Vagina (tissue), 2 donors: ENCODE measurements at regions not wholly inside any gene's neighbourhood (a gene's known extent, or its start where the extent isn't known, plus 50 kb on each side); places are given as distances from the start of the nearest gene placed in this dataset.

Source experiments
- DNase-seq, 2 donors: peaks; one replicate each; pipeline ENCODE4 v3.0.0-alpha.2; 2017; ENCODE audit errors: extremely low spot score in 2 of 2
- H3K27ac ChIP-seq: fragments of 200-600 bp; sonication (generic); one replicate; pipeline ENCODE4 v1.5.1; 2019
- H3K27me3 ChIP-seq: fragments of 200-600 bp; sonication (generic); one replicate; pipeline ENCODE4 v1.5.1; 2019
- H3K36me3 ChIP-seq, 2 donors: fragments of 200-600 bp; sonication (generic); one replicate each; pipeline ENCODE4 v1.5.1; 2017 to 2019
- H3K4me1 ChIP-seq: fragments of 200-600 bp; sonication (generic); one replicate; pipeline ENCODE4 v1.5.1; 2019
- H3K4me3 ChIP-seq, 2 donors: fragments of 200-600 bp; sonication (generic); 1 replicate in 1 of 2; 2 replicates in 1 of 2; pipeline ENCODE4 v1.5.1; 2016 to 2019
- H3K9me3 ChIP-seq: fragments of 200-600 bp; sonication (generic); one replicate; pipeline ENCODE4 v1.5.1; 2019
- CTCF ChIP-seq, 3 experiments: fragments of 450-650 bp in 2 of 3; fragments of 200-600 bp in 1 of 3; sonication (generic) in 1 of 3; IDR thresholded peaks; one replicate each; pipeline ENCODE4 v1.5.1; 2017 to 2019; ENCODE audit warnings: antibody characterized with exemption in 3 of 3, mild to moderate bottlenecking in 2 of 3, moderate library complexity in 2 of 3
- POLR2A ChIP-seq, 2 donors: fragments of 450-650 bp; IDR thresholded peaks; one replicate each; pipeline ENCODE4 v1.6.1; 2017; ENCODE audit warnings: antibody characterized with exemption in 2 of 2, mild to moderate bottlenecking in 2 of 2, moderate library complexity in 2 of 2
- POLR2AphosphoS5 ChIP-seq, 2 donors: sonication (generic); formaldehyde crosslinking; IDR thresholded peaks; one replicate each; pipeline ENCODE4 v1.9.0; 2017; ENCODE audit warnings: antibody characterized with exemption in 2 of 2, mild to moderate bottlenecking in 2 of 2, low read depth in 1 of 2; ENCODE audit not compliant: insufficient read depth in 1 of 2
- intact Hi-C: fragments of 100-400 bp; cut with DNase I; formaldehyde crosslinking; loops from one replicate; pipeline ENCODE4 v1.15.1; 2023

- intact Hi-C loops: no loop called here
- no peak for DNase-seq
- H3K4me1 ChIP-seq: no peaks in the 10 kb centered on the region
- no peaks in the 10 kb centered on the region for H3K36me3 ChIP-seq
- H3K9me3 ChIP-seq: no peaks in the 10 kb centered on the region
- TF ChIP-seq POLR2A (IDR thresholded peaks at IDR 0.05): no peak
- TF ChIP-seq POLR2AphosphoS5 (IDR thresholded peaks at IDR 0.05; ENCODE audit: insufficient read depth in 1 of 2, low read depth in 1 of 2): no peak
- TF ChIP-seq CTCF (IDR thresholded peaks at IDR 0.05): no peak
- no peaks in the 10 kb centered on the region for H3K27me3 ChIP-seq
- no peak overlapping the region for H3K27ac ChIP-seq
- no peak overlapping the region for H3K4me3 ChIP-seq
Measured at GRCh38 chr4:175540732-175541131, 271.3 kb downstream of the GPM6A start.

- Histone ChIP-seq H3K9me3 (no peaks in the 10 kb centered on the region), H3K27me3 (no peaks in the 10 kb centered on the region), H3K27ac (no peak overlapping the region), H3K4me3 (no peak overlapping the region), H3K36me3 (no peaks in the 10 kb centered on the region), H3K4me1 (no peaks in the 10 kb centered on the region)
- TF ChIP-seq CTCF (IDR thresholded peaks at IDR 0.05): no peak
- TF ChIP-seq POLR2AphosphoS5 (IDR thresholded peaks at IDR 0.05; ENCODE audit: insufficient read depth in 1 of 2, low read depth in 1 of 2): no peak
- TF ChIP-seq POLR2A (IDR thresholded peaks at IDR 0.05): no peak
- no peak for DNase-seq
- intact Hi-C loops: no loop called here
Measured at GRCh38 chr4:175542786-175543185, 269.3 kb downstream of the GPM6A start.

GRCh38 chr4:175559126-175559525 is 252.9 kb downstream of the GPM6A start:
- Histone ChIP-seq H3K9me3 (no peaks in the 10 kb centered on the region), H3K36me3 (no peaks in the 10 kb centered on the region), H3K27ac (no peak overlapping the region), H3K27me3 (no peaks in the 10 kb centered on the region), H3K4me1 (no peaks in the 10 kb centered on the region), H3K4me3 (no peak overlapping the region)
- no peak for DNase-seq
- intact Hi-C loops: no loop called here
- TF ChIP-seq POLR2AphosphoS5 (IDR thresholded peaks at IDR 0.05; ENCODE audit: insufficient read depth in 1 of 2, low read depth in 1 of 2): no peak
- TF ChIP-seq POLR2A (IDR thresholded peaks at IDR 0.05): no peak
- no peak for TF ChIP-seq CTCF (IDR thresholded peaks at IDR 0.05)

- no peaks in the 10 kb centered on the region for H3K36me3 ChIP-seq
Measured at GRCh38 chr4:175559526-175559925, 252.5 kb downstream of the GPM6A start.

GRCh38 chr4:175560604-175561003 is 251.5 kb downstream of the GPM6A start:
- Histone ChIP-seq H3K27ac (no peak overlapping the region), H3K9me3 (no peaks in the 10 kb centered on the region), H3K4me1 (no peaks in the 10 kb centered on the region), H3K4me3 (no peak overlapping the region), H3K27me3 (no peaks in the 10 kb centered on the region), H3K36me3 (no peaks in the 10 kb centered on the region)
- TF ChIP-seq POLR2A (IDR thresholded peaks at IDR 0.05): no peak
- TF ChIP-seq POLR2AphosphoS5 (IDR thresholded peaks at IDR 0.05; ENCODE audit: insufficient read depth in 1 of 2, low read depth in 1 of 2): no peak
- no peak for TF ChIP-seq CTCF (IDR thresholded peaks at IDR 0.05)
- intact Hi-C loops: no loop called here
- DNase-seq: no peak

More at GRCh38 chr4:175559526-175559925, 252.5 kb downstream of the GPM6A start:
- H3K4me1 ChIP-seq: no peaks in the 10 kb centered on the region
- no peaks in the 10 kb centered on the region for H3K27me3 ChIP-seq
- H3K9me3 ChIP-seq: no peaks in the 10 kb centered on the region
- TF ChIP-seq CTCF (IDR thresholded peaks at IDR 0.05) (no peak), POLR2A (IDR thresholded peaks at IDR 0.05) (no peak), POLR2AphosphoS5 (IDR thresholded peaks at IDR 0.05; ENCODE audit: insufficient read depth in 1 of 2, low read depth in 1 of 2) (no peak)
- intact Hi-C loops: no loop called here
- no peak overlapping the region for H3K27ac ChIP-seq
- no peak overlapping the region for H3K4me3 ChIP-seq
- DNase-seq: no peak
